GM23338 (cell line): ENCODE measurements at regions not wholly inside any gene's neighbourhood (a gene's known extent, or its start where the extent isn't known, plus 50 kb on each side); places are given as distances from the start of the nearest gene placed in this dataset.

Source experiments
- ATAC-seq: fragments of 200-7000 bp; cut with Tn5 transposase; 3 replicates; pipeline ENCODE4 v1.9.1; 2020
- DNase-seq: peaks from one replicate; pipeline ENCODE4 v3.0.0-alpha.2; 2015; ENCODE audit warnings: low spot score
- H2AFZ ChIP-seq: fragments of 200-600 bp; sonication (generic); 2 replicates; pipeline ENCODE4 v1.8.0; 2016; ENCODE audit warnings: antibody characterized with exemption, mild to moderate bottlenecking, moderate library complexity
- H3F3A ChIP-seq: fragments of 200-600 bp; sonication (generic); replicated peaks from 2 replicates; pipeline ENCODE4 v1.8.0; 2017; ENCODE audit warnings: antibody characterized with exemption, mixed run types, low read depth
- H3K27ac ChIP-seq: fragments of 200-600 bp; sonication (generic); 2 replicates; pipeline ENCODE4 v1.6.1; 2016; ENCODE audit warnings: low read depth
- H3K27me3 ChIP-seq: fragments of 200-600 bp; sonication (generic); 2 replicates; pipeline ENCODE4 v1.8.0; 2016; ENCODE audit warnings: mild to moderate bottlenecking, mixed run types, moderate library complexity; ENCODE audit not compliant: insufficient read depth
- H3K36me3 ChIP-seq: fragments of 200-600 bp; sonication (generic); 2 replicates; pipeline ENCODE4 v1.8.0; 2016; ENCODE audit warnings: mild to moderate bottlenecking; ENCODE audit not compliant: insufficient read depth
- H3K4me1 ChIP-seq: fragments of 200-600 bp; sonication (generic); 2 replicates; pipeline ENCODE4 v1.8.0; 2016; ENCODE audit warnings: mild to moderate bottlenecking, moderate library complexity; ENCODE audit not compliant: insufficient read depth
- H3K4me2 ChIP-seq: fragments of 200-600 bp; sonication (generic); 2 replicates; pipeline ENCODE4 v1.7.1; 2017; ENCODE audit warnings: mixed run types
- H3K4me3 ChIP-seq: fragments of 200-600 bp; sonication (generic); 2 replicates; pipeline ENCODE4 v1.6.1; 2016; ENCODE audit warnings: mixed run types
- H3K79me2 ChIP-seq: fragments of 200-600 bp; sonication (generic); replicated peaks from 2 replicates; pipeline ENCODE4 v1.8.0; 2017; ENCODE audit warnings: mild to moderate bottlenecking; ENCODE audit not compliant: insufficient read depth
- H3K9me2 ChIP-seq: fragments of 200-600 bp; sonication (generic); 2 replicates; pipeline ENCODE4 v1.8.0; 2017; ENCODE audit not compliant: insufficient read depth
- H4K20me1 ChIP-seq: fragments of 200-600 bp; sonication (generic); replicated peaks from 2 replicates; pipeline ENCODE4 v1.8.0; 2017; ENCODE audit warnings: mild to moderate bottlenecking; ENCODE audit not compliant: insufficient read depth
- H3K27ac Mint-ChIP-seq: 2 replicates; pipeline ENCODE4 v1.8.0; 2020; ENCODE audit warnings: inconsistent platforms, mild to moderate bottlenecking, moderate library complexity, mixed read lengths
- H3K27me3 Mint-ChIP-seq: 3 replicates; pipeline ENCODE4 v1.8.0; 2022; ENCODE audit warnings: low read depth, mild to moderate bottlenecking, moderate library complexity, mixed read lengths, inconsistent platforms; ENCODE audit not compliant: insufficient read depth, poor library complexity
- H3K36me3 Mint-ChIP-seq: 3 replicates; pipeline ENCODE4 v1.8.0; 2021; ENCODE audit warnings: low read depth, mild to moderate bottlenecking, inconsistent platforms, moderate library complexity, mixed read lengths
- H3K4me1 Mint-ChIP-seq: 3 replicates; pipeline ENCODE4 v1.8.0; 2020; ENCODE audit warnings: mild to moderate bottlenecking, inconsistent platforms, mixed read lengths
- H3K4me3 Mint-ChIP-seq: 3 replicates; pipeline ENCODE4 v1.8.0; 2021; ENCODE audit warnings: moderate library complexity, mild to moderate bottlenecking, inconsistent platforms, mixed read lengths
- H3K9me3 Mint-ChIP-seq: 3 replicates; pipeline ENCODE4 v1.8.0; 2020; ENCODE audit warnings: moderate library complexity, mild to moderate bottlenecking, inconsistent platforms, mixed read lengths
- CREB1 ChIP-seq: fragments of 250-450 bp; sonication (Bioruptor Pico); IDR thresholded peaks from 2 replicates; pipeline ENCODE4 v1.5.0; 2020; ENCODE audit warnings: low read depth, mild to moderate bottlenecking, moderate library complexity
- CTCF ChIP-seq, 2 experiments: fragments of 200-600 bp in 1 of 2; sonication (generic) in 1 of 2; conservative IDR thresholded peaks; 2 replicates each; pipeline versions ENCODE4 v1.5.1 to v1.6.1; 2016 to 2017; ENCODE audit warnings: antibody characterized with exemption in 2 of 2, low read depth in 2 of 2, mild to moderate bottlenecking in 2 of 2, moderate library complexity in 1 of 2
- ETS1 ChIP-seq: IDR thresholded peaks from 2 replicates; pipeline ENCODE4 v1.6.1; 2016; ENCODE audit warnings: antibody characterized with exemption
- EZH2 ChIP-seq: fragments of 200-600 bp; sonication (generic); IDR thresholded peaks from one replicate; pipeline ENCODE4 v1.8.0; 2017; ENCODE audit warnings: antibody characterized with exemption, mild to moderate bottlenecking, low read depth; ENCODE audit not compliant: unreplicated experiment
- EZH2phosphoT487 ChIP-seq: fragments of 200-600 bp; sonication (generic); IDR thresholded peaks from one replicate; pipeline ENCODE4 v1.8.1; 2018; ENCODE audit warnings: antibody characterized with exemption; ENCODE audit not compliant: unreplicated experiment
- JUNB ChIP-seq: IDR thresholded peaks from one replicate; pipeline ENCODE4 v1.6.1; 2016; ENCODE audit warnings: antibody characterized with exemption; ENCODE audit not compliant: unreplicated experiment
- NANOG ChIP-seq: IDR thresholded peaks from 2 replicates; pipeline ENCODE4 v1.6.1; 2016; ENCODE audit warnings: antibody characterized with exemption, borderline replicate concordance
- POLR2AphosphoS5 ChIP-seq: IDR thresholded peaks from 2 replicates; pipeline ENCODE4 v1.6.1; 2016; ENCODE audit warnings: antibody characterized with exemption, low read depth
- REST ChIP-seq: IDR thresholded peaks from one replicate; pipeline ENCODE4 v1.6.1; 2018; ENCODE audit warnings: antibody characterized with exemption; ENCODE audit not compliant: unreplicated experiment
- STAT1 ChIP-seq: IDR thresholded peaks from one replicate; pipeline ENCODE4 v1.6.1; 2016; ENCODE audit warnings: antibody characterized with exemption; ENCODE audit not compliant: unreplicated experiment
- ZNF114 ChIP-seq: fragments of 250-450 bp; sonication (Bioruptor Pico); IDR thresholded peaks from 2 replicates; pipeline ENCODE4 v1.5.0; 2020; ENCODE audit warnings: mild to moderate bottlenecking, moderate library complexity
- ZNF331 ChIP-seq: fragments of 250-450 bp; sonication (Bioruptor Pico); IDR thresholded peaks from 2 replicates; pipeline ENCODE4 v1.5.0; 2020; ENCODE audit warnings: low read depth, mild to moderate bottlenecking, moderate library complexity
- ZNF462 ChIP-seq: fragments of 250-450 bp; sonication (Bioruptor Pico); IDR thresholded peaks from 2 replicates; pipeline ENCODE4 v1.5.0; 2020; ENCODE audit warnings: mild to moderate bottlenecking, moderate library complexity

- H3K9me2 ChIP-seq: no peaks in the 10 kb centered on the region
- no peaks in the 10 kb centered on the region for H3K27me3 ChIP-seq
- H2AFZ ChIP-seq: no peak overlapping the region
- no peak overlapping the region for H3K4me3 ChIP-seq
- peaks cover 74% of the 10 kb centered on the region for H3K4me1 Mint-ChIP-seq
- H4K20me1 ChIP-seq: no peaks in the 10 kb centered on the region
- H3K36me3 Mint-ChIP-seq: no peaks in the 10 kb centered on the region
- peaks cover 48% of the 10 kb centered on the region for H3K4me1 ChIP-seq
- DNase-seq: no peak
- no peaks in the 10 kb centered on the region for H3K9me3 Mint-ChIP-seq
- H3K27ac ChIP-seq: peak overlapping the region; percentile 92; the same call in 1 of the 2 replicates
- H3K27ac Mint-ChIP-seq: peak overlapping the region; percentile 89; the same call in 1 of the 2 replicates
- TF ChIP-seq NANOG (no peak), POLR2AphosphoS5 (no peak), CREB1 (CRISPR knock-in tag) (no peak), ZNF462 (CRISPR knock-in tag) (no peak), EZH2phosphoT487 (no peak), JUNB (no peak), CTCF (conservative IDR thresholded peaks at IDR 0.05; ENCODE audit: low read depth in 2 of 2) (no peak), ZNF331 (CRISPR knock-in tag) (no peak), ETS1 (no peak), REST (no peak), STAT1 (no peak), EZH2 (no peak), ZNF114 (CRISPR knock-in tag) (no peak)
- H3F3A ChIP-seq: no peaks in the 10 kb centered on the region
- no peak for ATAC-seq
- no peak overlapping the region for H3K4me3 Mint-ChIP-seq
- H3K36me3 ChIP-seq: no peaks in the 10 kb centered on the region
- no peaks in the 10 kb centered on the region for H3K79me2 ChIP-seq
- peaks cover 2% of the 10 kb centered on the region for H3K27me3 Mint-ChIP-seq
- peak overlapping the region; percentile 60; the same call in 1 of the 2 replicates for H3K4me2 ChIP-seq
These were observed 242.2 kb upstream of the GK2 start for GRCh38 chr4:79650217-79650616.
